OCI-LY3 (cell line): ENCODE measurements at regions not wholly inside any gene's neighbourhood (a gene's known extent, or its start where the extent isn't known, plus 50 kb on each side); places are given as distances from the start of the nearest gene placed in this dataset.

Experiments
- EZH2phosphoT487 ChIP-seq: fragments of 200-600 bp; shearing (Covaris generic); IDR thresholded peaks from 2 replicates; pipeline ENCODE4 v1.6.1; 2018; ENCODE audit warnings: antibody characterized with exemption, mixed run types, low read depth
- TF ChIP-seq, protein P1 (sequence below): fragments of 200-600, 300-600 bp; sonication (generic); IDR thresholded peaks from 2 replicates; pipeline ENCODE4 v1.5.1; 2014; ENCODE audit warnings: antibody characterized with exemption, low read length, low read depth

DNA sequence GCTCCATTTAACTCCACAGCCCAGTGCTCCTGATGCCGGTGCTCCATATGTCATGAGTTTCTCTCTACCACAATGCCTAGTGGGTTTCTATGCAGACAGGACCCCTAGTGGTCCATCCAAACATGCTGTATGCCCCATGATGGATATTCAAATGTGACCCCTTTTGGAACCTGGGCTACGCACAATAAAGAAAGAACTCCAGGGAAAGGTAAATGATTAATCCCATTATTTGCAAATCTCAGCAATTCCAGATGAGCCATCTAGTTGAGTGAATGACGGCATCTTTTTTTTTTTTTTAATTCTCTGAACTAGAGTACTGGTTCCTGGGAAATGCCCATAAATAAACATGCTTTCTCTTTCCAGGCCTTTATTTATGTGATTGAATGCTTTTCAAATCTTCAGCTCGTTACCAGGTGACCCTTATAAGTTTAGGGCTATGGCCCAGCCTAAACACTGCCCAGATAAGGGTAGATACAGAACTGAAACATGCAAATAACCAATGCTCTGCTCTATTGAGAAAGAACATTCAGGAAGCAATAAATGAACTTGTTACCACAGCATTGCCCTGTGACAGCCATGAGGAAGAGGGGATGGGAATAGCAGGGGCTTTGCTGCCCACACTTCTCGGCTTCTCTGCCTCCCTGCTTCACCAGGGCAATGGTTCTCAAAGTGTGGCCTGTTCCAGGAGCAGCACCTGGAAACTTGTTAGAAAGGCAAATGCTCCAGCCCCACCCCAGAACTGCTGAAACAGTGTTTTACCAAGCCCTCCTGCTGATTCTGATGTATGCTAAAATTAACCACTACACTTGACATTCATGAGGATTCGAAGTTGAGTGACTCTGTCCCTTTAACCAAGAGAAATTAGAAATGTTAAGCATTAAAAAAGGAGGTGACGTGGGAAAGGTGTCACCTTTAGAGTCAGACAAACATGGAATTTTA lies 151.7 kb downstream of the SEC16B start:
- TF ChIP-seq, protein P1, sequence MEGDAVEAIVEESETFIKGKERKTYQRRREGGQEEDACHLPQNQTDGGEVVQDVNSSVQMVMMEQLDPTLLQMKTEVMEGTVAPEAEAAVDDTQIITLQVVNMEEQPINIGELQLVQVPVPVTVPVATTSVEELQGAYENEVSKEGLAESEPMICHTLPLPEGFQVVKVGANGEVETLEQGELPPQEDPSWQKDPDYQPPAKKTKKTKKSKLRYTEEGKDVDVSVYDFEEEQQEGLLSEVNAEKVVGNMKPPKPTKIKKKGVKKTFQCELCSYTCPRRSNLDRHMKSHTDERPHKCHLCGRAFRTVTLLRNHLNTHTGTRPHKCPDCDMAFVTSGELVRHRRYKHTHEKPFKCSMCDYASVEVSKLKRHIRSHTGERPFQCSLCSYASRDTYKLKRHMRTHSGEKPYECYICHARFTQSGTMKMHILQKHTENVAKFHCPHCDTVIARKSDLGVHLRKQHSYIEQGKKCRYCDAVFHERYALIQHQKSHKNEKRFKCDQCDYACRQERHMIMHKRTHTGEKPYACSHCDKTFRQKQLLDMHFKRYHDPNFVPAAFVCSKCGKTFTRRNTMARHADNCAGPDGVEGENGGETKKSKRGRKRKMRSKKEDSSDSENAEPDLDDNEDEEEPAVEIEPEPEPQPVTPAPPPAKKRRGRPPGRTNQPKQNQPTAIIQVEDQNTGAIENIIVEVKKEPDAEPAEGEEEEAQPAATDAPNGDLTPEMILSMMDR = peak; percentile 14; the same call in 1 of the 2 replicates
- no peak for TF ChIP-seq EZH2phosphoT487
